H9 (cell line): ENCODE measurements at regions not wholly inside any gene's neighbourhood (a gene's known extent, or its start where the extent isn't known, plus 50 kb on each side); places are given as distances from the start of the nearest gene placed in this dataset.

ENCODE experiments used
- DNase-seq: peaks from one replicate; pipeline ENCODE4 v3.0.0-alpha.2; 2017
- H2AFZ ChIP-seq: one replicate; pipeline ENCODE4 v1.6.1; 2013; ENCODE audit warnings: mild to moderate bottlenecking, low read length, control low read depth, moderate library complexity
- H2AK5ac ChIP-seq: 2 replicates; pipeline ENCODE4 v1.6.1; 2013; ENCODE audit warnings: low read length, control low read depth, mixed read lengths; ENCODE audit not compliant: insufficient read length
- H2BK120ac ChIP-seq: one replicate; pipeline ENCODE4 v1.6.1; 2013; ENCODE audit warnings: low read depth, mild to moderate bottlenecking, low read length, control low read depth, inconsistent platforms; ENCODE audit not compliant: poor library complexity, severe bottlenecking
- H2BK12ac ChIP-seq: 2 replicates; pipeline ENCODE4 v1.6.1; 2013; ENCODE audit warnings: low read length, control low read depth, mixed read lengths, low read depth; ENCODE audit not compliant: insufficient read length
- H2BK15ac ChIP-seq: 2 replicates; pipeline ENCODE4 v1.6.1; 2013; ENCODE audit warnings: low read depth, low read length, control low read depth
- H2BK20ac ChIP-seq: one replicate; pipeline ENCODE4 v1.6.1; 2013; ENCODE audit warnings: low read depth, mild to moderate bottlenecking, low read length, control low read depth, inconsistent platforms; ENCODE audit not compliant: poor library complexity, severe bottlenecking
- H2BK5ac ChIP-seq: 2 replicates; pipeline ENCODE4 v1.6.1; 2013; ENCODE audit warnings: low read length, control low read depth, mixed read lengths; ENCODE audit not compliant: insufficient read length
- H3K14ac ChIP-seq: 2 replicates; pipeline ENCODE4 v1.6.1; 2013; ENCODE audit warnings: low read length, control low read depth; ENCODE audit not compliant: insufficient read depth
- H3K18ac ChIP-seq: 2 replicates; pipeline ENCODE4 v1.6.1; 2013; ENCODE audit warnings: low read depth, mild to moderate bottlenecking, mixed read lengths, low read length, control low read depth; ENCODE audit not compliant: insufficient read length
- H3K23ac ChIP-seq: 2 replicates; pipeline ENCODE4 v1.6.1; 2013; ENCODE audit warnings: low read length, control low read depth, mixed read lengths, low read depth; ENCODE audit not compliant: insufficient read length
- H3K23me2 ChIP-seq: 2 replicates; pipeline ENCODE4 v1.6.1; 2013; ENCODE audit warnings: low read depth, mild to moderate bottlenecking, mixed read lengths, low read length, control low read depth; ENCODE audit not compliant: insufficient read length, poor library complexity, severe bottlenecking
- H3K27ac ChIP-seq: 2 replicates; pipeline ENCODE4 v1.5.1; 2013; ENCODE audit warnings: low read length, control low read depth, mixed read lengths, low read depth; ENCODE audit not compliant: insufficient read length
- H3K27me3 ChIP-seq: 2 replicates; pipeline ENCODE4 v1.6.1; 2013; ENCODE audit warnings: low read length, control low read depth, inconsistent platforms; ENCODE audit not compliant: insufficient read depth
- H3K4ac ChIP-seq: 2 replicates; pipeline ENCODE4 v1.6.1; 2013; ENCODE audit warnings: low read depth, mild to moderate bottlenecking, control low read depth, inconsistent platforms, low read length, moderate library complexity
- H3K4me1 ChIP-seq: 2 replicates; pipeline ENCODE4 v1.6.1; 2013; ENCODE audit warnings: low read length, control low read depth, inconsistent platforms; ENCODE audit not compliant: insufficient read depth
- H3K4me2 ChIP-seq: 2 replicates; pipeline ENCODE4 v1.6.1; 2013; ENCODE audit warnings: low read length, control low read depth, mixed read lengths; ENCODE audit not compliant: insufficient read length, insufficient read depth
- H3K56ac ChIP-seq: 2 replicates; pipeline ENCODE4 v1.6.1; 2013; ENCODE audit warnings: low read depth, mild to moderate bottlenecking, mixed read lengths, low read length, control low read depth; ENCODE audit not compliant: insufficient read length
- H3K79me1 ChIP-seq: 2 replicates; pipeline ENCODE4 v1.6.1; 2013; ENCODE audit warnings: low read depth, mild to moderate bottlenecking, moderate library complexity, low read length, control low read depth, inconsistent platforms; ENCODE audit not compliant: insufficient read depth, poor library complexity, severe bottlenecking
- H3K79me2 ChIP-seq: 2 replicates; pipeline ENCODE4 v1.6.1; 2013; ENCODE audit warnings: low read length, control low read depth, inconsistent platforms; ENCODE audit not compliant: insufficient read depth
- H3K9ac ChIP-seq: 2 replicates; pipeline ENCODE4 v1.6.1; 2013; ENCODE audit warnings: low read length, control low read depth, mixed read lengths; ENCODE audit not compliant: insufficient read length; ENCODE audit errors: extremely low read depth
- H3K9me3 ChIP-seq: one replicate; pipeline ENCODE4 v1.6.1; 2013; ENCODE audit warnings: low read depth, low read length, inconsistent platforms; ENCODE audit not compliant: control insufficient read depth
- H3T11ph ChIP-seq: one replicate; pipeline ENCODE4 v1.6.1; 2013; ENCODE audit warnings: mild to moderate bottlenecking, low read length, control low read depth, inconsistent platforms
- H4K20me1 ChIP-seq: one replicate; pipeline ENCODE4 v1.6.1; 2013; ENCODE audit not compliant: control insufficient read depth, insufficient read length, insufficient read depth
- H4K5ac ChIP-seq: 2 replicates; pipeline ENCODE4 v1.6.1; 2013; ENCODE audit warnings: low read depth, mild to moderate bottlenecking, mixed read lengths, low read length, control low read depth; ENCODE audit not compliant: insufficient read length
- H4K8ac ChIP-seq: replicated peaks from 2 replicates; pipeline ENCODE4 v1.6.1; 2013; ENCODE audit warnings: low read length, control low read depth, mixed read lengths, low read depth; ENCODE audit not compliant: insufficient read length
- H4K91ac ChIP-seq: 2 replicates; pipeline ENCODE4 v1.6.1; 2013; ENCODE audit warnings: low read depth, mild to moderate bottlenecking, moderate library complexity, mixed read lengths, low read length, control low read depth; ENCODE audit not compliant: insufficient read length
- H3K27ac Mint-ChIP-seq, 3 experiments: 2 replicates in 2 of 3; 3 replicates in 1 of 3; pipeline ENCODE4 v1.8.0; 2020 to 2021; ENCODE audit warnings: mixed read lengths in 3 of 3, mild to moderate bottlenecking in 1 of 3, moderate library complexity in 1 of 3
- H3K27me3 Mint-ChIP-seq: 2 replicates; pipeline ENCODE4 v1.8.0; 2021; ENCODE audit warnings: low read depth, mild to moderate bottlenecking, moderate library complexity, mixed read lengths
- H3K36me3 Mint-ChIP-seq, 3 experiments: 2 replicates in 2 of 3; 3 replicates in 1 of 3; pipeline ENCODE4 v1.8.0; 2020 to 2021; ENCODE audit warnings: low read depth in 3 of 3, mixed read lengths in 3 of 3; ENCODE audit not compliant: insufficient read depth in 1 of 3
- H3K4me1 Mint-ChIP-seq, 2 experiments: 2 replicates each; pipeline ENCODE4 v1.8.0; 2020; ENCODE audit warnings: mixed read lengths in 2 of 2
- H3K4me3 Mint-ChIP-seq, 2 experiments: 2 replicates in 1 of 2; 3 replicates in 1 of 2; pipeline ENCODE4 v1.8.0; 2020 to 2021; ENCODE audit warnings: mild to moderate bottlenecking in 2 of 2, mixed read lengths in 2 of 2, moderate library complexity in 1 of 2
- H3K9me3 Mint-ChIP-seq, 2 experiments: 2 replicates in 1 of 2; 3 replicates in 1 of 2; pipeline ENCODE4 v1.8.0; 2020; ENCODE audit warnings: mild to moderate bottlenecking in 2 of 2, mixed read lengths in 2 of 2, moderate library complexity in 1 of 2
- CTCF ChIP-seq: fragments of 200-600 bp; sonication (generic); conservative IDR thresholded peaks from 3 replicates; pipeline ENCODE4 v1.8.0; 2021; ENCODE audit warnings: antibody characterized with exemption, mild to moderate bottlenecking
- WGBS: extraction: QIAGEN DNeasy Blood & Tissue Kit; methylation state at CpG from one replicate; pipeline ENCODE4 v1.1.7; 2013; ENCODE audit warnings: missing lambda C conversion rate, low lambda C conversion rate, mixed read lengths; ENCODE audit not compliant: insufficient read length; ENCODE audit errors: extremely low coverage; 5-methylcytosine and 5-hydroxymethylcytosine counted together

- Histone ChIP-seq H3K23me2 (no peaks in the 10 kb centered on the region), H3K27ac (no peak overlapping the region), H3K4me2 (no peak overlapping the region), H3K4me1 (no peaks in the 10 kb centered on the region; the same call in 1 of the 2 replicates), H2BK15ac (no peak overlapping the region), H2BK20ac (no peak overlapping the region), H4K5ac (no peak overlapping the region), H4K20me1 (no peaks in the 10 kb centered on the region), H2AFZ (peak overlapping the region; percentile 52), H2BK120ac (no peak overlapping the region), H3K14ac (no peak overlapping the region), H3K27me3 (no peaks in the 10 kb centered on the region), H3K79me2 (no peaks in the 10 kb centered on the region), H3T11ph (no peak overlapping the region), H4K91ac (no peak overlapping the region), H3K4ac (no peak overlapping the region), H2BK5ac (no peak overlapping the region), H2AK5ac (no peak overlapping the region), H4K8ac (no peak overlapping the region), H2BK12ac (no peak overlapping the region), H3K56ac (no peak overlapping the region), H3K23ac (no peak overlapping the region), H3K18ac (no peak overlapping the region), H3K9ac (no peak overlapping the region), H3K79me1 (no peaks in the 10 kb centered on the region), H3K9me3 (no peaks in the 10 kb centered on the region)
- no peak for TF ChIP-seq CTCF
- Mint-ChIP-seq H3K9me3 (peaks cover 0 to 7% of the 10 kb centered on the region in 2 experiments; a peak in 3 of 5 replicates), H3K4me3 (no peak overlapping the region), H3K27ac (peak overlapping the region in 2 of 3 experiments; percentile 90 to 93; a peak in 3 of 7 replicates), H3K36me3 (no peaks in the 10 kb centered on the region), H3K4me1 (peaks cover 15 to 17% of the 10 kb centered on the region in 2 experiments), H3K27me3 (no peaks in the 10 kb centered on the region)
- WGBS: no CpG with 5 or more reads among the region's 4 CpGs
- DNase-seq: no peak
These were observed 1100.1 kb upstream of the CDH10 start for GRCh38 chr5:25744908-25745307.
